ENCODE measurements at regions not wholly inside any gene's neighbourhood (a gene's known extent, or its start where the extent isn't known, plus 50 kb on each side); places are given as distances from the start of the nearest gene placed in this dataset.
A peak's percentile ranks its signal among the peaks of the same experiment; 100 is the strongest.

- DNase-seq, result no peak
Observed at GRCh38 chr14:97485201-97485600, 688.0 kb downstream of the VRK1 start.

- DNase-seq, result no peak
Observed at GRCh38 chr14:97486601-97487120, 689.5 kb downstream of the VRK1 start.

- DNase-seq, result no peak
Observed at GRCh38 chr14:97489750-97490149, 692.6 kb downstream of the VRK1 start.

- no peak for DNase-seq
Observed at GRCh38 chr14:97490521-97491070, 693.4 kb downstream of the VRK1 start.

- no peak for DNase-seq
Observed at GRCh38 chr14:97491697-97492096, 694.5 kb downstream of the VRK1 start.

- DNase-seq, result no peak
Observed at GRCh38 chr14:97499790-97500481, 702.8 kb downstream of the VRK1 start.

GRCh38 chr14:97506626-97507025, 709.4 kb downstream of the VRK1 start:
- DNase-seq, result no peak

- DNase-seq, result no peak
Observed at GRCh38 chr14:97513891-97514290, 716.7 kb downstream of the VRK1 start.

- no peak for DNase-seq
Observed at GRCh38 chr14:97517566-97518234, 720.5 kb downstream of the VRK1 start.

- DNase-seq, result no peak
Observed at GRCh38 chr14:97523936-97524335, 726.8 kb downstream of the VRK1 start.

- DNase-seq, result no peak
Observed at GRCh38 chr14:97524589-97525319, 727.6 kb downstream of the VRK1 start.

- DNase-seq, result no peak
Observed at GRCh38 chr14:97527993-97528392, 730.8 kb downstream of the VRK1 start.

- DNase-seq, result no peak
Observed at GRCh38 chr14:97532052-97532451, 734.9 kb downstream of the VRK1 start.

- DNase-seq, result peak in 5 of 56 donors; percentile 3 to 37 (median 10)
Observed at GRCh38 chr14:97536421-97536820, 739.2 kb downstream of the VRK1 start.

- DNase-seq, result peak in 29 of 56 donors; percentile 3 to 76 (median 27)
Observed at GRCh38 chr14:97538749-97539410, 741.7 kb downstream of the VRK1 start.

GRCh38 chr14:97539411-97539795, 742.2 kb downstream of the VRK1 start:
- no peak for DNase-seq

- DNase-seq, result no peak
Observed at GRCh38 chr14:97539884-97540283, 742.7 kb downstream of the VRK1 start.

GRCh38 chr14:97543221-97543620, 746.0 kb downstream of the VRK1 start:
- DNase-seq, result no peak

- no peak for DNase-seq
Observed at GRCh38 chr14:97543816-97544215, 746.6 kb downstream of the VRK1 start.

- DNase-seq, result no peak
Observed at GRCh38 chr14:97544571-97544970, 747.4 kb downstream of the VRK1 start.

GRCh38 chr14:97546491-97547230, 749.5 kb downstream of the VRK1 start:
- DNase-seq, result no peak

Measured in nucleus accumbens (tissue), 56 donors.